ENCODE measurements at regions not wholly inside any gene's neighbourhood (a gene's known extent, or its start where the extent isn't known, plus 50 kb on each side); places are given as distances from the start of the nearest gene placed in this dataset.

- TF ChIP-seq EZH2 (IDR thresholded peaks at IDR 0.05) (no peak), POLR2AphosphoS5 (IDR thresholded peaks at IDR 0.05; ENCODE audit: borderline replicate concordance, low read depth, low read length) (no peak)
Measured at GRCh38 chr4:177105536-177105935, 204.1 kb upstream of the NEIL3 start.
